K562 (cell line): ENCODE measurements at regions not wholly inside any gene's neighbourhood (a gene's known extent, or its start where the extent isn't known, plus 50 kb on each side); places are given as distances from the start of the nearest gene placed in this dataset.

Experiments used
- ATAC-seq: fragments of 200-7000 bp; cut with Tn5 transposase; 3 replicates; pipeline ENCODE4 v1.9.1; 2020; ENCODE audit warnings: moderate library complexity
- BruUV-seq: library from RNA; stranded (reverse); fragments of 400-500 nt; replicated peaks from 2 replicates; lab custom pipeline; 2021; lab: Mats Ljungman, UMichigan
- CTCF ChIA-PET: fragments of 300-600 bp; formaldehyde crosslinking; extraction: SDS; loops from one replicate; lab custom pipeline; 2021; ENCODE audit warnings: low intra/inter-chr PET ratio; lab: Yijun Ruan, JAX
- POLR2A ChIA-PET: fragments of 300-600, 350-650 bp; sonication (Branson Sonifier 250); formaldehyde crosslinking; extraction: SDS; loops from one replicate; lab custom pipeline; 2021; ENCODE audit warnings: antibody characterized with exemption, inconsistent platforms; lab: Yijun Ruan, JAX
- DNase-seq, 4 experiments: peaks; one replicate each; pipeline versions ENCODE4 v3.0.0 to v3.0.0-alpha.2; 2011 to 2018; ENCODE audit warnings: low spot score in 3 of 4, mixed read lengths in 3 of 4; ENCODE audit errors: extremely low read depth in 1 of 4
- FAIRE-seq: peaks from 2 replicates; lab custom pipeline; 2011; peaks lifted over from hg19 to GRCh38; lab: Jason Lieb, UNC
- H2AFZ ChIP-seq: 2 replicates; pipeline ENCODE4 v1.6.0; 2011; ENCODE audit warnings: low read depth, low read length, control low read depth, inconsistent platforms
- H3K27ac ChIP-seq: fragments of 200-600 bp; 3 replicates; pipeline ENCODE4 v1.8.0; 2011; ENCODE audit warnings: low read depth, mild to moderate bottlenecking, control low read depth, inconsistent platforms, low read length, moderate library complexity, mixed read lengths; ENCODE audit errors: extremely low read depth
- H3K27me3 ChIP-seq, 2 experiments: fragments of 300-600 bp in 1 of 2; 2 replicates in 1 of 2; 3 replicates in 1 of 2; pipeline versions ENCODE4 v1.6.0 to v1.8.0; 2011; ENCODE audit warnings: inconsistent platforms in 2 of 2, low read length in 2 of 2, mild to moderate bottlenecking in 1 of 2, mixed read lengths in 1 of 2, moderate library complexity in 1 of 2; ENCODE audit not compliant: control insufficient read depth in 2 of 2, insufficient read depth in 2 of 2
- H3K36me3 ChIP-seq: fragments of 300-600 bp; 3 replicates; pipeline ENCODE4 v1.8.0; 2011; ENCODE audit warnings: mild to moderate bottlenecking, low read length, inconsistent platforms; ENCODE audit not compliant: control insufficient read depth, insufficient read depth
- H3K4me1 ChIP-seq, 2 experiments: fragments of 200-600 bp in 1 of 2; replicated peaks in 1 of 2; 2 replicates in 1 of 2; 3 replicates in 1 of 2; pipeline versions ENCODE4 v1.5.1 to v1.8.0; 2011; ENCODE audit warnings: inconsistent platforms in 2 of 2, low read length in 2 of 2, mild to moderate bottlenecking in 1 of 2, mixed read lengths in 1 of 2, moderate library complexity in 1 of 2; ENCODE audit not compliant: control insufficient read depth in 2 of 2, insufficient read depth in 2 of 2
- H3K4me2 ChIP-seq: 2 replicates; pipeline ENCODE4 v1.6.1; 2011; ENCODE audit warnings: low read length, control low read depth, inconsistent platforms, mixed read lengths; ENCODE audit not compliant: insufficient read depth
- H3K4me3 ChIP-seq: fragments of 200-600 bp; sonication (generic), shearing (Covaris generic); 2 replicates; pipeline ENCODE4 v1.5.1; 2016; ENCODE audit warnings: control low read depth, inconsistent platforms
- H3K79me2 ChIP-seq: fragments of 200-600 bp; 3 replicates; pipeline ENCODE4 v1.8.0; 2011; ENCODE audit warnings: low read length, inconsistent platforms; ENCODE audit not compliant: control insufficient read depth, insufficient read depth
- H3K9ac ChIP-seq, 2 experiments: 2 replicates each; pipeline versions ENCODE4 v1.6.0 to v1.6.1; 2011; ENCODE audit warnings: low read depth in 2 of 2, low read length in 2 of 2, control low read depth in 1 of 2, inconsistent platforms in 1 of 2, mild to moderate bottlenecking in 1 of 2, mixed read lengths in 1 of 2; ENCODE audit not compliant: insufficient read depth in 1 of 2
- H3K9me1 ChIP-seq: one replicate; pipeline ENCODE4 v1.6.0; 2011; ENCODE audit warnings: inconsistent platforms, mild to moderate bottlenecking, low read length, moderate library complexity; ENCODE audit not compliant: control insufficient read depth, insufficient read depth
- H3K9me3 ChIP-seq: replicated peaks from 2 replicates; pipeline ENCODE4 v1.5.1; 2011; ENCODE audit warnings: low read depth, low read length, inconsistent platforms; ENCODE audit not compliant: control insufficient read depth, insufficient read depth
- H4K20me1 ChIP-seq: replicated peaks from 2 replicates; pipeline ENCODE4 v1.6.1; 2011; ENCODE audit warnings: low read length, inconsistent platforms, mixed read lengths; ENCODE audit not compliant: control insufficient read depth, insufficient read depth
- ARID2 ChIP-seq: fragments of 450-650 bp; IDR thresholded peaks from 2 replicates; pipeline ENCODE4 v1.6.1; 2017; ENCODE audit warnings: antibody characterized with exemption, mild to moderate bottlenecking
- BRF1 ChIP-seq: IDR thresholded peaks from 3 replicates; pipeline ENCODE4 v1.6.1; 2011; ENCODE audit warnings: borderline replicate concordance, mild to moderate bottlenecking; ENCODE audit not compliant: insufficient read length; ENCODE audit errors: extremely low read depth
- NELFE ChIP-seq: IDR thresholded peaks from 2 replicates; pipeline ENCODE4 v1.6.1; 2011; ENCODE audit warnings: mild to moderate bottlenecking; ENCODE audit not compliant: insufficient read depth, insufficient read length
- OTX1 ChIP-seq: fragments of 450-650 bp; formaldehyde crosslinking; IDR thresholded peaks from 2 replicates; pipeline ENCODE4 v1.4.0; 2022; ENCODE audit warnings: mild to moderate bottlenecking
- PHF8 ChIP-seq: fragments of 200-600 bp; sonication (generic); IDR thresholded peaks from 2 replicates; pipeline ENCODE4 v1.6.1; 2012; ENCODE audit warnings: mixed run types, mild to moderate bottlenecking, inconsistent platforms, low read length, moderate library complexity, borderline replicate concordance
- TCF3 ChIP-seq: sonication (generic); formaldehyde crosslinking; IDR thresholded peaks from 2 replicates; pipeline ENCODE4 v1.4.0; 2020; ENCODE audit warnings: mild to moderate bottlenecking, missing genetic modification reagents
- TFAM ChIP-seq: fragments of 250-450 bp; sonication (Bioruptor Pico); conservative IDR thresholded peaks from 2 replicates; pipeline ENCODE4 v1.5.0; 2021; ENCODE audit warnings: mild to moderate bottlenecking, moderate library complexity
- WGBS: fragments of 100-300 bp; shearing (Covaris generic); methylation state at CpG from one replicate; pipeline ENCODE4 v1.1.6; 2016; ENCODE audit warnings: low coverage, mixed read lengths; ENCODE audit not compliant: insufficient coverage; ENCODE audit errors: missing lambda C conversion rate; 5-methylcytosine and 5-hydroxymethylcytosine counted together
- in situ Hi-C: fragments of 300-500 bp; cut with MboI; formaldehyde crosslinking; loops from 4 replicates; pipeline ENCODE4 v1.15.0; 2018; ENCODE audit warnings: inconsistent platforms, mixed read lengths
- intact Hi-C: fragments of 100-400 bp; cut with micrococcal nuclease; formaldehyde crosslinking; loops from 2 replicates; pipeline ENCODE4 v1.14.2; 2022
- TF ChIP-seq, protein P1 (sequence below): fragments of 450-650 bp; IDR thresholded peaks from 2 replicates; pipeline ENCODE4 v1.6.1; 2016; ENCODE audit warnings: low read depth

DNA sequence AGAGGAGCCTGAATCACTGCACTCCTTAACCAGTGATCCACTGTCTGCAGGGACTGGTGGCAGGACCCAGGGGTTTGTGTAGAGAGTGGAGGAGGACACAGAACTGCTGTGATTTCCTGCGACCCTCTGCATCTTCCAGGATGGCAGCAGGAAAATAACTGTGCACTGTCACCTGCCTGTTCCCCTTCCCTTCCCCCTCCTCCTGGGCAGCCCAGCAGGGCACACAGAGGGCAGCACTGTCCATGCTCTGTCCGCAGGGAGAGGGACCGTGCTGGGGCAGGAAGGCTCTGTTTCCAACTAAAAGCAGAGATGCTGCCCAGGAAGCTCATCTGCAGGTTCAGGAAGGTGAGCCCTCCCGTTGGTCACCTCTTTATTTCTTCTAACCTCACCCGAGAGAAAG, 168.7 kb downstream of the ZBTB18 start:
- H3K79me2 ChIP-seq = no peaks in the 10 kb centered on the region
- no peaks in the 10 kb centered on the region for H3K4me1 ChIP-seq
- H4K20me1 ChIP-seq = peaks cover 3% of the 10 kb centered on the region; the same call in 1 of the 2 replicates
- no peak for ATAC-seq
- CTCF ChIA-PET = no interaction called here
- 1% methylated on average over 5 of the region's 5 CpGs for WGBS
- FAIRE-seq = no peak
- intact Hi-C loops = loop anchor here (10.0 kb wide), 1 partner anchor 205 kb away; no protein-coding TSS in a partner anchor
- H2AFZ ChIP-seq = no peak overlapping the region
- H3K27ac ChIP-seq = no peak overlapping the region
- in situ Hi-C loops = no loop called here
- no peaks in the 10 kb centered on the region for H3K9me1 ChIP-seq
- DNase-seq = no peak
- peaks cover 23 to 50% of the 10 kb centered on the region in 2 experiments; a peak in 4 of 5 replicates for H3K27me3 ChIP-seq
- no peaks in the 10 kb centered on the region; the same call in 1 of the 2 replicates for H3K9me3 ChIP-seq
- TF ChIP-seq TCF3 (CRISPR knock-in tag) (no peak), NELFE (no peak), TFAM (CRISPR knock-in tag) (no peak), PHF8 (no peak), BRF1 (no peak), OTX1 (no peak), ARID2 (no peak)
- H3K4me2 ChIP-seq = no peak overlapping the region
- H3K9ac ChIP-seq = no peak overlapping the region
- H3K36me3 ChIP-seq = no peaks in the 10 kb centered on the region
- POLR2A ChIA-PET = no interaction called here
- no TSS peak for BruUV-seq
- H3K4me3 ChIP-seq = no peak overlapping the region

DNA sequence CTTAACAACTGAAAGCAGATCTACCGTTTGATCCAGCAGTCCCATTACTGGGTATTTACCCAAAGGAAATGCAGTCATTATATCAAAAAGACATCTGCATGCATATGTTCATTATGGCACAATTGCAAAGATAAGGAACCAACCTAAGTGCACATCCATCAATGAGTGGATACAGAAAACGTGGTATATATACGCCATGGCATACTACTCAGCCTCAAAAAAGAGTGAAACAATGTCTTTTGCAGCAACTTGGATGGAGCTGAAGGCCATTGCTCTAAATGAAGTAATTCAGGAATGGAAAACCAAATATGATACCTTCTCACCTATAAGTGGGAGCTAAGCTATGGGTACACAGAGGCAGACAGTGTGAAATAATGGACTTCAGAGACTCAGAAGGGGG, 169.3 kb downstream of the ZBTB18 start:
- H3K9me3 ChIP-seq = no peaks in the 10 kb centered on the region; the same call in 1 of the 2 replicates
- H3K36me3 ChIP-seq = no peaks in the 10 kb centered on the region
- WGBS = 1% methylated on average over 3 of the region's 3 CpGs
- ChIA-PET POLR2A (no interaction called here), CTCF (no interaction called here)
- no TSS peak for BruUV-seq
- intact Hi-C loops = no loop called here
- H3K4me2 ChIP-seq = no peak overlapping the region
- H3K27me3 ChIP-seq = peaks cover 23 to 50% of the 10 kb centered on the region in 2 experiments; a peak in 4 of 5 replicates
- H3K9ac ChIP-seq = no peak overlapping the region
- no peak for ATAC-seq
- H3K4me3 ChIP-seq = no peak overlapping the region
- DNase-seq = no peak
- H3K4me1 ChIP-seq = no peaks in the 10 kb centered on the region
- no peak for FAIRE-seq
- H3K27ac ChIP-seq = no peak overlapping the region
- no peak overlapping the region for H2AFZ ChIP-seq
- no peaks in the 10 kb centered on the region for H3K79me2 ChIP-seq
- in situ Hi-C loops = no loop called here
- peaks cover 3% of the 10 kb centered on the region; the same call in 1 of the 2 replicates for H4K20me1 ChIP-seq
- H3K9me1 ChIP-seq = no peaks in the 10 kb centered on the region
- TF ChIP-seq, protein P1, sequence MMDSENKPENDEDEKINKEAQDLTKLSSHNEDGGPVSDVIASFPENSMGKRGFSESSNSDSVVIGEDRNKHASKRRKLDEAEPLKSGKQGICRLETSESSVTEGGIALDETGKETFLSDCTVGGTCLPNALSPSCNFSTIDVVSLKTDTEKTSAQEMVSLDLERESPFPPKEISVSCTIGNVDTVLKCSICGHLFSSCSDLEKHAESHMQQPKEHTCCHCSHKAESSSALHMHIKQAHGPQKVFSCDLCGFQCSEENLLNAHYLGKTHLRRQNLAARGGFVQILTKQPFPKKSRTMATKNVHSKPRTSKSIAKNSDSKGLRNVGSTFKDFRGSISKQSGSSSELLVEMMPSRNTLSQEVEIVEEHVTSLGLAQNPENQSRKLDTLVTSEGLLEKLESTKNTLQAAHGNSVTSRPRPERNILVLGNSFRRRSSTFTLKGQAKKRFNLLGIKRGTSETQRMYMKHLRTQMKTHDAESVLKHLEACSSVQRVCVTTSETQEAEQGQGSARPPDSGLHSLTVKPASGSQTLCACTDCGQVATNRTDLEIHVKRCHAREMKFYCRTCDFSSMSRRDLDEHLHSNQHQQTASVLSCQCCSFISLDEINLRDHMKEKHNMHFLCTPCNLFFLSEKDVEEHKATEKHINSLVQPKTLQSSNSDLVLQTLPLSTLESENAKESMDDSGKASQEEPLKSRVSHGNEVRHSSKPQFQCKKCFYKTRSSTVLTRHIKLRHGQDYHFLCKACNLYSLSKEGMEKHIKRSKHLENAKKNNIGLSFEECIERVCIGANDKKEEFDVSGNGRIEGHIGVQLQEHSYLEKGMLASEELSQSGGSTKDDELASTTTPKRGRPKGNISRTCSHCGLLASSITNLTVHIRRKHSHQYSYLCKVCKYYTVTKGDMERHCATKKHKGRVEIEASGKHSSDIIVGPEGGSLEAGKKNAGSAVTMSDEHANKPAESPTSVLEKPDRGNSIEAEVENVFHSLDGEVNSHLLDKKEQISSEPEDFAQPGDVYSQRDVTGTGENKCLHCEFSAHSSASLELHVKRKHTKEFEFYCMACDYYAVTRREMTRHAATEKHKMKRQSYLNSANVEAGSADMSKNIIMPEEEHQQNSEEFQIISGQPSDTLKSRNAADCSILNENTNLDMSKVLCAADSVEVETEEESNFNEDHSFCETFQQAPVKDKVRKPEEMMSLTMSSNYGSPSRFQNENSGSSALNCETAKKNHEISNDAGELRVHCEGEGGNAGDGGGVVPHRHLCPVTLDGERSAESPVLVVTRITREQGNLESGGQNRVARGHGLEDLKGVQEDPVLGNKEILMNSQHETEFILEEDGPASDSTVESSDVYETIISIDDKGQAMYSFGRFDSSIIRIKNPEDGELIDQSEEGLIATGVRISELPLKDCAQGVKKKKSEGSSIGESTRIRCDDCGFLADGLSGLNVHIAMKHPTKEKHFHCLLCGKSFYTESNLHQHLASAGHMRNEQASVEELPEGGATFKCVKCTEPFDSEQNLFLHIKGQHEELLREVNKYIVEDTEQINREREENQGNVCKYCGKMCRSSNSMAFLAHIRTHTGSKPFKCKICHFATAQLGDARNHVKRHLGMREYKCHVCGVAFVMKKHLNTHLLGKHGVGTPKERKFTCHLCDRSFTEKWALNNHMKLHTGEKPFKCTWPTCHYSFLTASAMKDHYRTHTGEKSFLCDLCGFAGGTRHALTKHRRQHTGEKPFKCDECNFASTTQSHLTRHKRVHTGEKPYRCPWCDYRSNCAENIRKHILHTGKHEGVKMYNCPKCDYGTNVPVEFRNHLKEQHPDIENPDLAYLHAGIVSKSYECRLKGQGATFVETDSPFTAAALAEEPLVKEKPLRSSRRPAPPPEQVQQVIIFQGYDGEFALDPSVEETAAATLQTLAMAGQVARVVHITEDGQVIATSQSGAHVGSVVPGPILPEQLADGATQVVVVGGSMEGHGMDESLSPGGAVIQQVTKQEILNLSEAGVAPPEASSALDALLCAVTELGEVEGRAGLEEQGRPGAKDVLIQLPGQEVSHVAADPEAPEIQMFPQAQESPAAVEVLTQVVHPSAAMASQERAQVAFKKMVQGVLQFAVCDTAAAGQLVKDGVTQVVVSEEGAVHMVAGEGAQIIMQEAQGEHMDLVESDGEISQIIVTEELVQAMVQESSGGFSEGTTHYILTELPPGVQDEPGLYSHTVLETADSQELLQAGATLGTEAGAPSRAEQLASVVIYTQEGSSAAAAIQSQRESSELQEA = no peak
